ENCODE measurements at regions not wholly inside any gene's neighbourhood (a gene's known extent, or its start where the extent isn't known, plus 50 kb on each side); places are given as distances from the start of the nearest gene placed in this dataset.
A peak's percentile ranks its signal among the peaks of the same experiment; 100 is the strongest.

GRCh38 chr6:41404182-41404845, 68.9 kb downstream of the NCR2 start:
- DNase-seq (ENCODE audit: low spot score), result no peak

GRCh38 chr6:41405941-41406727, 70.7 kb downstream of the NCR2 start:
- DNase-seq (ENCODE audit: low spot score), result no peak

GRCh38 chr6:41406728-41407489, 71.5 kb downstream of the NCR2 start:
- DNase-seq (ENCODE audit: low spot score), result no peak

- DNase-seq (ENCODE audit: low spot score), result no peak
Observed at GRCh38 chr6:41408576-41408975, 73.2 kb downstream of the NCR2 start.

- no peak for DNase-seq (ENCODE audit: low spot score)
Observed at GRCh38 chr6:41408982-41409381, 73.6 kb downstream of the NCR2 start.

- no peak for DNase-seq (ENCODE audit: low spot score)
Observed at GRCh38 chr6:41409489-41409888, 74.1 kb downstream of the NCR2 start.

- no peak for DNase-seq (ENCODE audit: low spot score)
Observed at GRCh38 chr6:41411961-41412360, 76.6 kb downstream of the NCR2 start.

GRCh38 chr6:41413250-41413649, 77.8 kb downstream of the NCR2 start:
- no peak for DNase-seq (ENCODE audit: low spot score)

GRCh38 chr6:41416501-41416837, 81.1 kb downstream of the NCR2 start:
- no peak for DNase-seq (ENCODE audit: low spot score)

GRCh38 chr6:41418741-41419140, 83.3 kb downstream of the NCR2 start:
- no peak for DNase-seq (ENCODE audit: low spot score)

DNA sequence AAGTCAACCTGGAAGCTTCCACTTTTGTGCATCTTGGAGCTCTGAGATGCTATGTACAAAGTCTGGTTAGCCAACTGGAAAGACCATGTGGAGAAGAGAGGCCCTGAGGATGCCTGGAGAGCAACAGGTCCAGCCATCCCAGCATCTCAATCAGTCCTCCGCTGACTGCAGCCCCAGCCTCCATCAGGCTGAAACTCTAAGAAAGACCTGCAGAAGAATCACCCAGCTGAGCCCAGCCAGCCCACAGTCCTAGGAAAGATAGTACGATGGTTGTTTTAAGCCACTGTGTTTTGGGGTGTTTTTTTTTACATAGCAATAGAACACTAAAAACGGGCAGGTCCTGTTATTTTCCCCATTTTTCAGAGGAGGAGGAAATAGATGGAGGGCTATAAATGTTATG, 84.0 kb downstream of the NCR2 start:
- no peak for DNase-seq (ENCODE audit: low spot score)

DNA sequence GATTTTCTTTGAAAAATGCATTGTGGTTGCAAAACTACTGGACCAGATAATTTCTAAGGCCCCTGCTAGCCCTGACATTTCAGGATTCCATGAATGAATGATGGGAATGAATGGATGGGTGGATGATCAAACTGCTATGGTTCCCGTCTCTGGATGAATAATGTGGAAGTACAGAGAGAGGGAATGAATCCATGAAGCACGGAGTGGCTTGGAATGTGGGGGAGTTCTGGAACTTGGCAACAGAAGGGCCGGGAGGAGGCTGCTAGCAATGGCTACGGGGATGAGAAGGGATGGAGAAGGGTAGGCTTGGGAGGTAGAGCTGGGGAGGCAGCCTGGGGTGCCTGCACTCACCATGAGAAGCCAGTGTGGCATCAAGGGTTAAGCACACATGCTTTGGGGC, 84.8 kb downstream of the NCR2 start:
- DNase-seq (ENCODE audit: low spot score), result no peak

DNA sequence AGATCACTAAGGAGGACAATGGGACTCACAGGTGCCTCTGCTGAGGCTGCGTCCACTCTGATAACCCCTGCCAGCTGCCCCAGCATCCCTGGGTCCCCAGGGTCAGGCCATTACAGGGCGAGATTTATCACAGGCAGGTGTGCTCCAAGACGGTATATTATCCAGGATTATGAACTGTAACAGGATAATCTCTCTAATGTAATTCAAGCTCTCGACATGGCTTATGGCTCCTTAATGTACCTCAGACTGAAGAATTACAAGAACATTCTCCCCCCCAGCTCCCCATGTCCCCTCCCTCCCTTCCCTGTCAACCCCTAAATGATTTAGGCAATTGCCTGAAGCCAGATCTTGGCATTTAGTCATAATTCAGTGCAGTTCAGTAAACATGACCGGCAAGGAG, 86.8 kb downstream of the NCR2 start:
- no peak for DNase-seq (ENCODE audit: low spot score)

DNA sequence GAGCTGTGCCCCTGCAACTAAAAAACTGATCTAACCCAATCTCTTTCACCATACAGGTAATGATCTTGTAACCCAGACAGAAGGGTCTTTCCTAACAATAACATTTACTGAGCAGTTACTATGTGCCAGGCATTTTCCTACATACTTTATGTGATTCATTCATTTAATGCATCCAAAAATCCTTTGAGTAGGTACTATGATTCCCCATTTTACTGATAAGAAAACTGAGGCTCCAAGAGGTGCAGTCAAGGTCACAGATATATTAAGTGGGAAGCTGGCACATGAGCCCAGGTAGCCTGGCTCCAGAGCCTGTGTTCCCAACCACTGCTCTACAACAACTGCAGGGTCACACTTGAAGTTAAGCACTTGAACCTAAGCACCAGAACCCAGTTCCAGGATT, 87.6 kb downstream of the NCR2 start:
- no peak for DNase-seq (ENCODE audit: low spot score)

DNA sequence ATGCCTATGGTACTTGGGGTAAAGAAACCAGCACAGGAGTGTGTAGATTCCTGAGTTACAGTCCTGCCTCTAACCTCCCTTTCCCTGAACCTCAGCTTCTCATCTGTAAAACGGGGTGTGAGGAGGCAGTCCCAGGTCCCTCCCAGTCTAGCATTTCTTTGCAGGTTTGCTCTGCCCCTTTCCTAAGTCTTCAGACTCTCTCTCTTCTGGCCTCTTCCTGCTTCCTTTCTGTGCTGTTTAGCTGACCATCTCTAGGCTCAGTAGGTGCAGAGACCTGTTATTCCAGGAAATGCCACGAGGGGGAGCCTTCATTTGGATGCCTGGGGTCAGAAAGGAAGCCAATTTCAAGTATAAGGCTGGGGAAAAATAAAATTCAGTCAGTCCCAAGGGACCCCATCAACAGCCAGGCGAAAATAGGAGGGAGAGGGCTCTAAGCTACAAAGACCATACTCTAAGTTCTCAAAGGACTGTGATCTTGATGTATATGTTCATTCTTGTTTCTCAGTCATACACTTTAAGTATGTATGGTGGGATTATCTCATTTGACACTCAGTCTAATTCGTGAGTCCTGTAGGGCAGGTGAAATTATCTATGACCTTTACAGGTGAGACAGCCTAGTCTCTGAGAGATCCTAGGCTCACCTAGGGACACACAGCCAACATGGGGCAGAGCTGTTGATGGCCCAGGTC, 89.1 kb downstream of the NCR2 start:
- peak; percentile 82 for DNase-seq (ENCODE audit: low spot score)

GRCh38 chr6:41425511-41425910, 90.1 kb downstream of the NCR2 start:
- DNase-seq (ENCODE audit: low spot score), result no peak

DNA sequence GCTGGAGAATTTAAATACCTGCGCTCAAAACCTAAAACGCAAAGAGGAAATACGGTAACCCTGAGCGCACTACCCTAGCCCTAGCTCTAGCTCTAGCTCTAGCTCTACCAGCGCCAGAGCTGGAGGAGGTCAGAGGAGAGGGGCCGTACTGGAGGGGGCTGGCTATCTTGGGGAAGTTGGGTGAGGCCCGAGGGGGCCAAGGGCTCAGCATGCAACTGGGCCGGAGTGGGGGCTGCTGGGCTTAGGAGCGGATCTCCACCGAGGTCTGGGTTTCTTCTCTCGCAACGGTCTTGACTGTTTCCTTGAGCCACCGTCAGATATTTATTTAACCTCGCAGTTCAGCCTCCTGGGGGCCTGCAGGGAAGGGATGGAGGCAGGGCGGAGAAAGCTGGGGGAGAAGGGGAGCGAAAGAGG, 91.0 kb downstream of the NCR2 start:
- DNase-seq (ENCODE audit: low spot score), result peak; percentile 19

- no peak for DNase-seq (ENCODE audit: low spot score)
Observed at GRCh38 chr6:41426888-41427641, 91.7 kb downstream of the NCR2 start.

GRCh38 chr6:41427642-41428335, 92.4 kb downstream of the NCR2 start:
- peak; percentile 0 for DNase-seq (ENCODE audit: low spot score)

DNA sequence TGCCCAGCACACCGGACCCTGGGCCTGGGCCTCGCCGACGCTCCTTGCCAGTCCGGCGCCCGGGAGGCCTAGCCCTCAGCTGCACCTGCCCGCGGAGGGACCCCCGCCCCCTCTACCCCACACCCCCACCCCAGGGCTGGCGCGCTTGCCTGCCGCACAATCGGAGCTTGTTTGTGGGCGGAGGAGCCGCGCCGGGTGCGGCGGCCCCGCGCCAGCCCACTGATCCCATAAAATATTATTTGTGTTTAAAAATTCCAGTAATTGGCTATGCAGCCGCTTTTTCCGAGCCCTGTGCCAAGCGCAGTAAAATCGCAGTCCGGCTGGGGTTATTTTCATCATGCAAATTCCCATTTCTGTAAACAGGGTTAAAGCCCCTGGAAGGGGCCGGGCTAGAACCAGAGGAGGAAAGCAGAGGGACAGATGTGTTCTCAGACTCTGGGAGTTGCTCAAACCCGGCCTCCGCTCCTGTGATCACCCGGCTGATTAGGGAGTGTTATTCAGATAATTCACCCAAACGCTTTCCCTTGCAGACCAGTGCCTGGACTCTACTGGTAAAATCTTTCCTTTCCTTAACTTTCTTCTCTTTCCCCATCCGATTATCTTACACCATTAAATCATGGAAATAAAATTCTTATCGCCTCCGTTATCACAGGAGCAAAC, 93.1 kb downstream of the NCR2 start:
- DNase-seq (ENCODE audit: low spot score), result no peak

- DNase-seq (ENCODE audit: low spot score), result no peak
Observed at GRCh38 chr6:41428996-41429421, 93.6 kb downstream of the NCR2 start.

Data from CD4-positive, alpha-beta T cell treated with Interleukin-2 at 100 ng/mL for 4 hours (primary cell).